GM23338 (cell line): ENCODE measurements at regions not wholly inside any gene's neighbourhood (a gene's known extent, or its start where the extent isn't known, plus 50 kb on each side); places are given as distances from the start of the nearest gene placed in this dataset.

Experiments used
- ATAC-seq: fragments of 200-7000 bp; cut with Tn5 transposase; 3 replicates; pipeline ENCODE4 v1.9.1; 2020
- DNase-seq: peaks from one replicate; pipeline ENCODE4 v3.0.0-alpha.2; 2015; ENCODE audit warnings: low spot score
- H2AFZ ChIP-seq: fragments of 200-600 bp; sonication (generic); 2 replicates; pipeline ENCODE4 v1.8.0; 2016; ENCODE audit warnings: antibody characterized with exemption, mild to moderate bottlenecking, moderate library complexity
- H3F3A ChIP-seq: fragments of 200-600 bp; sonication (generic); replicated peaks from 2 replicates; pipeline ENCODE4 v1.8.0; 2017; ENCODE audit warnings: antibody characterized with exemption, mixed run types, low read depth
- H3K27ac ChIP-seq: fragments of 200-600 bp; sonication (generic); 2 replicates; pipeline ENCODE4 v1.6.1; 2016; ENCODE audit warnings: low read depth
- H3K27me3 ChIP-seq: fragments of 200-600 bp; sonication (generic); 2 replicates; pipeline ENCODE4 v1.8.0; 2016; ENCODE audit warnings: mild to moderate bottlenecking, mixed run types, moderate library complexity; ENCODE audit not compliant: insufficient read depth
- H3K36me3 ChIP-seq: fragments of 200-600 bp; sonication (generic); 2 replicates; pipeline ENCODE4 v1.8.0; 2016; ENCODE audit warnings: mild to moderate bottlenecking; ENCODE audit not compliant: insufficient read depth
- H3K4me1 ChIP-seq: fragments of 200-600 bp; sonication (generic); 2 replicates; pipeline ENCODE4 v1.8.0; 2016; ENCODE audit warnings: mild to moderate bottlenecking, moderate library complexity; ENCODE audit not compliant: insufficient read depth
- H3K4me2 ChIP-seq: fragments of 200-600 bp; sonication (generic); 2 replicates; pipeline ENCODE4 v1.7.1; 2017; ENCODE audit warnings: mixed run types
- H3K4me3 ChIP-seq: fragments of 200-600 bp; sonication (generic); 2 replicates; pipeline ENCODE4 v1.6.1; 2016; ENCODE audit warnings: mixed run types
- H3K79me2 ChIP-seq: fragments of 200-600 bp; sonication (generic); replicated peaks from 2 replicates; pipeline ENCODE4 v1.8.0; 2017; ENCODE audit warnings: mild to moderate bottlenecking; ENCODE audit not compliant: insufficient read depth
- H3K9me2 ChIP-seq: fragments of 200-600 bp; sonication (generic); 2 replicates; pipeline ENCODE4 v1.8.0; 2017; ENCODE audit not compliant: insufficient read depth
- H4K20me1 ChIP-seq: fragments of 200-600 bp; sonication (generic); replicated peaks from 2 replicates; pipeline ENCODE4 v1.8.0; 2017; ENCODE audit warnings: mild to moderate bottlenecking; ENCODE audit not compliant: insufficient read depth
- H3K27ac Mint-ChIP-seq: 2 replicates; pipeline ENCODE4 v1.8.0; 2020; ENCODE audit warnings: inconsistent platforms, mild to moderate bottlenecking, moderate library complexity, mixed read lengths
- H3K27me3 Mint-ChIP-seq: 3 replicates; pipeline ENCODE4 v1.8.0; 2022; ENCODE audit warnings: low read depth, mild to moderate bottlenecking, moderate library complexity, mixed read lengths, inconsistent platforms; ENCODE audit not compliant: insufficient read depth, poor library complexity
- H3K36me3 Mint-ChIP-seq: 3 replicates; pipeline ENCODE4 v1.8.0; 2021; ENCODE audit warnings: low read depth, mild to moderate bottlenecking, inconsistent platforms, moderate library complexity, mixed read lengths
- H3K4me1 Mint-ChIP-seq: 3 replicates; pipeline ENCODE4 v1.8.0; 2020; ENCODE audit warnings: mild to moderate bottlenecking, inconsistent platforms, mixed read lengths
- H3K4me3 Mint-ChIP-seq: 3 replicates; pipeline ENCODE4 v1.8.0; 2021; ENCODE audit warnings: moderate library complexity, mild to moderate bottlenecking, inconsistent platforms, mixed read lengths
- H3K9me3 Mint-ChIP-seq: 3 replicates; pipeline ENCODE4 v1.8.0; 2020; ENCODE audit warnings: moderate library complexity, mild to moderate bottlenecking, inconsistent platforms, mixed read lengths
- CREB1 ChIP-seq: fragments of 250-450 bp; sonication (Bioruptor Pico); IDR thresholded peaks from 2 replicates; pipeline ENCODE4 v1.5.0; 2020; ENCODE audit warnings: low read depth, mild to moderate bottlenecking, moderate library complexity
- CTCF ChIP-seq, 2 experiments: fragments of 200-600 bp in 1 of 2; sonication (generic) in 1 of 2; conservative IDR thresholded peaks; 2 replicates each; pipeline versions ENCODE4 v1.5.1 to v1.6.1; 2016 to 2017; ENCODE audit warnings: antibody characterized with exemption in 2 of 2, low read depth in 2 of 2, mild to moderate bottlenecking in 2 of 2, moderate library complexity in 1 of 2
- ETS1 ChIP-seq: IDR thresholded peaks from 2 replicates; pipeline ENCODE4 v1.6.1; 2016; ENCODE audit warnings: antibody characterized with exemption
- EZH2 ChIP-seq: fragments of 200-600 bp; sonication (generic); IDR thresholded peaks from one replicate; pipeline ENCODE4 v1.8.0; 2017; ENCODE audit warnings: antibody characterized with exemption, mild to moderate bottlenecking, low read depth; ENCODE audit not compliant: unreplicated experiment
- EZH2phosphoT487 ChIP-seq: fragments of 200-600 bp; sonication (generic); IDR thresholded peaks from one replicate; pipeline ENCODE4 v1.8.1; 2018; ENCODE audit warnings: antibody characterized with exemption; ENCODE audit not compliant: unreplicated experiment
- JUNB ChIP-seq: IDR thresholded peaks from one replicate; pipeline ENCODE4 v1.6.1; 2016; ENCODE audit warnings: antibody characterized with exemption; ENCODE audit not compliant: unreplicated experiment
- POLR2AphosphoS5 ChIP-seq: IDR thresholded peaks from 2 replicates; pipeline ENCODE4 v1.6.1; 2016; ENCODE audit warnings: antibody characterized with exemption, low read depth
- STAT1 ChIP-seq: IDR thresholded peaks from one replicate; pipeline ENCODE4 v1.6.1; 2016; ENCODE audit warnings: antibody characterized with exemption; ENCODE audit not compliant: unreplicated experiment
- ZNF114 ChIP-seq: fragments of 250-450 bp; sonication (Bioruptor Pico); IDR thresholded peaks from 2 replicates; pipeline ENCODE4 v1.5.0; 2020; ENCODE audit warnings: mild to moderate bottlenecking, moderate library complexity
- ZNF331 ChIP-seq: fragments of 250-450 bp; sonication (Bioruptor Pico); IDR thresholded peaks from 2 replicates; pipeline ENCODE4 v1.5.0; 2020; ENCODE audit warnings: low read depth, mild to moderate bottlenecking, moderate library complexity
- ZNF462 ChIP-seq: fragments of 250-450 bp; sonication (Bioruptor Pico); IDR thresholded peaks from 2 replicates; pipeline ENCODE4 v1.5.0; 2020; ENCODE audit warnings: mild to moderate bottlenecking, moderate library complexity

DNA sequence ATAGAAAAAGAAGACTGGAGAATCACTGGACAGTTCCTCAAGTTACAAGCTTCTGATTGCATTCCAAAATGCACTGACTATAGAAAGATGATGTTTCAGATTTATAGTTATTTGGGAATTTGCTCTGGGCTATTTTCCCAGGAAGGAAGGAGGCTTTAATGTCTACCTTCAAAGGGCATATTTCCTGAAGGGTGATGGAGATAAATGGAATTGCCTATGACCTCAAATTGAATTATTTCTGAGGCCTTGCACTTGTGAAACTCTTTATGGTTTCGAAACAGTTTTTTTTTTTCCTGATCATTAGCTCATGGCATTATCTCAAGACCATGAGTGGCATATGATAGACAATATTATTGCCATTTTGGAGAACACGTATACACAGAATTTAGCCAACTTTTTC, 333.9 kb downstream of the METTL15 start (continued):
- TF ChIP-seq CTCF (conservative IDR thresholded peaks at IDR 0.05; ENCODE audit: low read depth in 2 of 2) (no peak), STAT1 (no peak), ETS1 (no peak), EZH2phosphoT487 (no peak), CREB1 (CRISPR knock-in tag) (no peak), ZNF331 (CRISPR knock-in tag) (no peak), POLR2AphosphoS5 (no peak), EZH2 (no peak)

GRCh38 chr11:28439403-28439802, 331.2 kb downstream of the METTL15 start:
- no peaks in the 10 kb centered on the region for H3K4me1 Mint-ChIP-seq
- no peak for ATAC-seq
- TF ChIP-seq JUNB (no peak), CTCF (conservative IDR thresholded peaks at IDR 0.05; ENCODE audit: low read depth in 2 of 2) (no peak), POLR2AphosphoS5 (no peak), EZH2phosphoT487 (no peak), STAT1 (no peak), ETS1 (no peak), ZNF462 (CRISPR knock-in tag) (no peak), ZNF114 (CRISPR knock-in tag) (no peak), CREB1 (CRISPR knock-in tag) (no peak)

More at GRCh38 chr11:28439403-28439802, 331.2 kb downstream of the METTL15 start:
- no peaks in the 10 kb centered on the region for H3K9me3 Mint-ChIP-seq
- Histone ChIP-seq H3K79me2 (no peaks in the 10 kb centered on the region), H3K9me2 (no peaks in the 10 kb centered on the region), H3K27ac (no peak overlapping the region), H3K36me3 (no peaks in the 10 kb centered on the region), H2AFZ (no peak overlapping the region), H4K20me1 (peaks cover 4% of the 10 kb centered on the region; the same call in 1 of the 2 replicates), H3K4me3 (no peak overlapping the region), H3K27me3 (no peaks in the 10 kb centered on the region), H3K4me2 (no peak overlapping the region), H3K4me1 (no peaks in the 10 kb centered on the region), H3F3A (no peaks in the 10 kb centered on the region)
- no peaks in the 10 kb centered on the region for H3K36me3 Mint-ChIP-seq
- H3K27ac Mint-ChIP-seq: no peak overlapping the region
- no peak for DNase-seq
- H3K27me3 Mint-ChIP-seq: no peaks in the 10 kb centered on the region
- H3K4me3 Mint-ChIP-seq: no peak overlapping the region
